Lower lobe of right lung (tissue), 2 donors: ENCODE measurements at regions not wholly inside any gene's neighbourhood (a gene's known extent, or its start where the extent isn't known, plus 50 kb on each side); places are given as distances from the start of the nearest gene placed in this dataset.
"Not testable (repeated sequence)": the region's sequence is repeated elsewhere in the genome, so short reads cannot be mapped to it uniquely, and the experiment has no call there.

Experiments
- ATAC-seq, 2 donors: fragments of 200-7000 bp; cut with Tn5 transposase; one replicate each; pipeline ENCODE4 v1.9.1; 2020 to 2022; ENCODE audit warnings: mild to moderate bottlenecking in 2 of 2, moderate library complexity in 2 of 2
- DNase-seq: peaks from one replicate; pipeline ENCODE4 v3.0.0-alpha.2; 2020
- H3K27ac ChIP-seq: fragments of 200-600 bp; one replicate; pipeline ENCODE4 v1.8.0; 2022
- H3K27me3 ChIP-seq: fragments of 200-600 bp; one replicate; pipeline ENCODE4 v1.8.0; 2022; ENCODE audit warnings: low read depth
- H3K36me3 ChIP-seq: fragments of 200-600 bp; one replicate; pipeline ENCODE4 v1.8.0; 2022; ENCODE audit warnings: mild to moderate bottlenecking
- H3K4me1 ChIP-seq: fragments of 200-600 bp; one replicate; pipeline ENCODE4 v1.8.0; 2022
- H3K4me3 ChIP-seq: fragments of 200-600 bp; one replicate; pipeline ENCODE4 v1.8.0; 2022; ENCODE audit warnings: mild to moderate bottlenecking
- H3K9me3 ChIP-seq: fragments of 200-600 bp; one replicate; pipeline ENCODE4 v1.8.0; 2022
- intact Hi-C: fragments of 100-400 bp; cut with DNase I; formaldehyde crosslinking; loops from one replicate; pipeline ENCODE4 v1.11.0; 2022
- TF ChIP-seq, protein P1 (sequence below): fragments of 200-600 bp; IDR thresholded peaks from one replicate; pipeline ENCODE4 v1.8.0; 2022; ENCODE audit warnings: antibody characterized with exemption, mild to moderate bottlenecking
- donor health status: DM: no; HTN: yes; CAD: no; lungs with severe emphysema.

DNA sequence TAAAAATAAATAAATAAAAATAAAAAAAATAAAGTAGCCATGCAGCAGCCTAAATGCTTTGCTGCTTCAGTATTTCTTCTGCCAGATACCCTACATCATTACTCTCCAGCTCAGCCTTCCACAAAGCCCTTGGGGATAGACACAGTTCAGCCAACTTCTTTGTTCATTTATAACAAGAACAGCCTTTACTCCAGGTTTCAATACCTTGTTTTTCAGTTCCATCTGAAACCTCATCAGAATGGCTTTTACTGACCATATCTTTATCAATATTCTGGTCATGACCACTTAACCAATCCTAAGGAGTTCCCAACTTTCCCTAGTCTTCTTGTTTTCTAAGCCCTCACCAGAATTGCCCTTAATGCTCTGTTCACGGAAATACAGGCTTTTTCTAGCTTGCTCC lies 128.3 kb upstream of the MED14 start:
- ATAC-seq (no peak), DNase-seq (no peak)
- intact Hi-C loops = no loop called here
- Histone ChIP-seq H3K4me3 (no peak overlapping the region), H3K27ac (no peak overlapping the region), H3K36me3 (no peaks in the 10 kb centered on the region), H3K27me3 (no peaks in the 10 kb centered on the region), H3K9me3 (no peaks in the 10 kb centered on the region), H3K4me1 (no peaks in the 10 kb centered on the region)
- TF ChIP-seq, protein P1, sequence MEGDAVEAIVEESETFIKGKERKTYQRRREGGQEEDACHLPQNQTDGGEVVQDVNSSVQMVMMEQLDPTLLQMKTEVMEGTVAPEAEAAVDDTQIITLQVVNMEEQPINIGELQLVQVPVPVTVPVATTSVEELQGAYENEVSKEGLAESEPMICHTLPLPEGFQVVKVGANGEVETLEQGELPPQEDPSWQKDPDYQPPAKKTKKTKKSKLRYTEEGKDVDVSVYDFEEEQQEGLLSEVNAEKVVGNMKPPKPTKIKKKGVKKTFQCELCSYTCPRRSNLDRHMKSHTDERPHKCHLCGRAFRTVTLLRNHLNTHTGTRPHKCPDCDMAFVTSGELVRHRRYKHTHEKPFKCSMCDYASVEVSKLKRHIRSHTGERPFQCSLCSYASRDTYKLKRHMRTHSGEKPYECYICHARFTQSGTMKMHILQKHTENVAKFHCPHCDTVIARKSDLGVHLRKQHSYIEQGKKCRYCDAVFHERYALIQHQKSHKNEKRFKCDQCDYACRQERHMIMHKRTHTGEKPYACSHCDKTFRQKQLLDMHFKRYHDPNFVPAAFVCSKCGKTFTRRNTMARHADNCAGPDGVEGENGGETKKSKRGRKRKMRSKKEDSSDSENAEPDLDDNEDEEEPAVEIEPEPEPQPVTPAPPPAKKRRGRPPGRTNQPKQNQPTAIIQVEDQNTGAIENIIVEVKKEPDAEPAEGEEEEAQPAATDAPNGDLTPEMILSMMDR = no peak

DNA sequence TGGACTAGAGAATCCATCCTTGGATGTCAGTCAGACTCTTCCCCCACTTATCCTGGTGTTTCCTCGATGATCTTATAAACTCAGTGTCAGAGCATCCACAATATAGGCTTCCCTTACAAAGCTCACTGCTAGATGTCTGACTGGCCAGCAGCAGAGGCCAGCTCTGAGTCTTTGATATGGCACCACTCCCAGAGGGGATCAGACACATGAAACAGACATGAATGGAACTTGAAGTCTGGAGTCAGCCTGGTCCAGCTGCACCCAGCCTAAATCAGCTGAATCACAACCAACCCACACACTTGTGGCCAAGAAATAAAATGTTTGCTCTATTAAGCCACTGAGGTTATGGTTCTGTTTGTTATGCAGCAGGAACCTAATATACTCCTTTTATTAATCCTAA lies 129.6 kb upstream of the MED14 start:
- Histone ChIP-seq H3K36me3 (no peaks in the 10 kb centered on the region), H3K27ac (no peak overlapping the region), H3K4me3 (no peak overlapping the region), H3K27me3 (no peaks in the 10 kb centered on the region), H3K9me3 (no peaks in the 10 kb centered on the region), H3K4me1 (no peaks in the 10 kb centered on the region)
- intact Hi-C loops = no loop called here
- ATAC-seq = no peak
- TF ChIP-seq, protein P1 = no peak
- DNase-seq = no peak

DNA sequence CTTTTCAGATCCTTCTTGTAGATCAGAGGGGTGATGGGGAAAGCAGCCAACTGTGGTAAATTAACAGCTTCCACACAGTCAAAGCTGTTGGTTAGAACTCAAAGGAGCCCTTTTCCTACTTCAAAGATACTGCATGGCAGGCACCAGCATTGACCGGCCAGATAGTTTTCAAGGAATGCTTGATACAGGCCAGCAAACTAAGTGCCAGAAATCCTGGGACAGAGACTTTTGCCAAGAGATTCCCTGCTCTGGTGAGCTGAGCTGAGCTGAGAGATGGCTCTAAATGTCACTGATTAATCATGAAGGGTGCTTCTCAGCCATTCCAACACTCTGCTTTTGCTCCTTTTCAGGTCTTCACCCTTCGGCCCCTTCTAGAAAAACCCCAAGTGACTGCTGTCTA lies 131.6 kb upstream of the MED14 start:
- no peak for DNase-seq
- TF ChIP-seq, protein P1 = no peak
- Histone ChIP-seq H3K4me3 (no peak overlapping the region), H3K9me3 (no peaks in the 10 kb centered on the region), H3K4me1 (no peaks in the 10 kb centered on the region), H3K27me3 (no peaks in the 10 kb centered on the region), H3K27ac (no peak overlapping the region), H3K36me3 (no peaks in the 10 kb centered on the region)
- intact Hi-C loops = no loop called here
- no peak for ATAC-seq

DNA sequence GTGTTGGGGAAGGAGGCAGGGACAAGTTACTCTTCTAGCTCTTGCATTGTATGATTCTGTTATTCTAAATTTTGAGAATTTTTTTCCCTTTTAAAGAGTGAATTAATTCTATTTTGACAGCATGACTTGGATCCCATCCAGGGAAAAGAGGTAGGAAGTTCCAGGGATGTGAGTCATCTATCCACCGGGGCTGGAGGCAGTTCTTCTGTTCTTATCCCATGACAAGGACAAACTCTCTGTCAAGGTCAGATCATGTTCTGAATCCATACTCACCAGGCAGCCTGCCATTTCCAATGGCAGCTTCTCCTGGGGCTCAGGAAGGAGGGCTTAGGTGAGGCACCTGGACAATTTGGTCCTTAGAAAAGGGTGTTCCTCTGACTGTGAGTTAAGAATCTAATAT lies 132.0 kb upstream of the MED14 start:
- H3K27ac ChIP-seq = no peak overlapping the region
- TF ChIP-seq, protein P1 = no peak
- no peaks in the 10 kb centered on the region for H3K36me3 ChIP-seq
- intact Hi-C loops = no loop called here
- no peak overlapping the region for H3K4me3 ChIP-seq
- no peaks in the 10 kb centered on the region for H3K4me1 ChIP-seq
- ATAC-seq = no peak
- H3K9me3 ChIP-seq = no peaks in the 10 kb centered on the region
- no peak for DNase-seq
- H3K27me3 ChIP-seq = no peaks in the 10 kb centered on the region

DNA sequence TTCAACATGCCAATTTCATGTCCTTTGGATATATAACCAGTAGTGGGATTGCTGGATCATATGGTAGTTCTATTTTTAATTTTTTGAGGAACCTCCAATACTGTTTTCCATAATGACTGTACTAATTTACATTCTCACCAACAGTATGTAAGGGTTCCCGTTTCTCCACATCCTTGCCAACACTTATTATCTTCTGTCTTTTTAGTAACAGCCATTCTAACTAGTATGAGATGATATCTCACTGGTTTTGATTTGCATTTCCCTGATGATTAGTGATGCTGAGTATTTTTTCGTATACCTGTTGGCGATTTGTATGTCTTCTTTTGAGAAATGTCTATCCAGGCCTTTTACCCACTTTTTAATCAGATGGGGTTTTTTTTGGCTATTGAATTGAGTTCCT lies 133.5 kb upstream of the MED14 start:
- Histone ChIP-seq H3K4me1 (no peaks in the 10 kb centered on the region), H3K27ac (no peak overlapping the region), H3K9me3 (no peaks in the 10 kb centered on the region), H3K36me3 (no peaks in the 10 kb centered on the region), H3K4me3 (no peak overlapping the region), H3K27me3 (no peaks in the 10 kb centered on the region)
- TF ChIP-seq, protein P1 = no peak
- intact Hi-C loops = no loop called here
- DNase-seq = no peak
- ATAC-seq = no peak

DNA sequence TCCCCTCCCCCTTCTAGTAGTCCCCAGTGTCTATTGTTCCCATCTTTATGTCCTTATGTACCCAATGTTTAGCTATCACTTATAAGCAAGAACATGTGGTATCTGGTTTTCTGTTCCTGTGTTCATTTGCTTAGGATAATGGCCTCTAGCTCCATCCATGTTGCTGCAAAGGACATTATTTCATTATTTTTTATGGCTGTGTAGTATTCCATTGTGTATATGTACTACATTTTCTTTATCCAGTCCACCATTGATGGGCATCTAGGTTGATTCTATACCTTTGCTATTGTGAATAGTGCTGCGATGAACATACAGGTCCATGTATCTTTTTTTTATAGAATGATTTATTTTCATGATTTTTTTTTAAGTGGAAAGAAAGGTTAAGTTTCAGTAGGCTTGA lies 135.6 kb upstream of the MED14 start:
- H3K9me3 ChIP-seq, DNase-seq, H3K36me3 ChIP-seq, H3K27me3 ChIP-seq, ATAC-seq, H3K4me3 ChIP-seq, H3K27ac ChIP-seq, H3K4me1 ChIP-seq, intact Hi-C loops: not testable (repeated sequence)
